ENCODE measurements at regions not wholly inside any gene's neighbourhood (a gene's known extent, or its start where the extent isn't known, plus 50 kb on each side); places are given as distances from the start of the nearest gene placed in this dataset.
"Not testable (repeated sequence)": the region's sequence is repeated elsewhere in the genome, so short reads cannot be mapped to it uniquely, and the experiment has no call there.

DNA sequence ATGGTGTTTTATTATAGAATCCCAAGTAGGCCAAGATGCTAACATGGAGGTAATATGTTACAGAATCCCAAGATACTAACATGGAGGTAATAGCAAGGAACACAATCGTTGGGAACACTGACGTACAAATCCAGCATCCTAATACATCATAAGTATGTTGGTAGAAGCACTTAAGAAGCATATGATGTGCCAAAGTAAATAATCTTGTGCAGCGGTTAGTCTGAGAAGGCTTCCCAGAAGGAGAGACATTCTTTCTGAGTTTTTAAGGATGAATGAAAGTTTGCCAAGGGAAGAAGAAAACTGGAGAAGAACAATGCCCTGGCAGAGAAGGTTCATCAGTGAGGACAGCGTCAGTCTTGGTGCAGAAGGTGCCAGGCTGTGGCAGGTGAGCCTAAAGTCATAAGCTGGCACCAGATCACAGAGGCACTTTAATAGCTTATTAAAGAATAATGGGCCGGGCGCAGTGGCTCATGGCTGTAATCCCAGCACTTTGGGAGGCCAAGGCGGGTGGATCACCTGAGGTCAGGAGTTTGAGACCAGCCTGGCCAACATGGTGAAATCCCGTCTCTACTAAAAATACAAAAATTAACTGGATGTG is 294.5 kb upstream of the PIK3R1 start:
- DNase-seq (ENCODE audit: missing footprints): no peak
- intact Hi-C loops (cut with DNase I): no loop called here
- no peak for ATAC-seq

DNA sequence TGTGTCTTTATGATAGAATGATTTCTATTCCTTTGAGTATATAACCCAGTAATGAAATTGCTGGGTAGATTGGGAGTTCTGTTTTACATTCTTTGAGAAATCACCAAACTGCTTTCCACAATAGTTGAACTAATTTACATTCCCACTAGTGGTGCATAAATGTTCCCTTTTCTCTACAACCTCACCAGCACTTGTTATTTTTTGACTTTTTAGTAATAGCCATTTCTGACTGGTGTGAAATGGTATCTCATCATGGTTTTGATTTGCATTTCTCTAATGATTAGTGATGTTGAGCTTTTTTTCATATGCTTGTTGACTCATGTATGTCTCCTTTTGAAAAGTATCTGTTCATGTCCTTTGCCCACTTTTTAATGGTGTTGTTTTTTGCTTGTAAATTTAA is 296.0 kb upstream of the PIK3R1 start:
- DNase-seq (ENCODE audit: missing footprints); ATAC-seq: not testable (repeated sequence)
- intact Hi-C loops (cut with DNase I): loop anchor here (10.0 kb wide), 1 partner anchor 115 kb away; no protein-coding TSS in a partner anchor

DNA sequence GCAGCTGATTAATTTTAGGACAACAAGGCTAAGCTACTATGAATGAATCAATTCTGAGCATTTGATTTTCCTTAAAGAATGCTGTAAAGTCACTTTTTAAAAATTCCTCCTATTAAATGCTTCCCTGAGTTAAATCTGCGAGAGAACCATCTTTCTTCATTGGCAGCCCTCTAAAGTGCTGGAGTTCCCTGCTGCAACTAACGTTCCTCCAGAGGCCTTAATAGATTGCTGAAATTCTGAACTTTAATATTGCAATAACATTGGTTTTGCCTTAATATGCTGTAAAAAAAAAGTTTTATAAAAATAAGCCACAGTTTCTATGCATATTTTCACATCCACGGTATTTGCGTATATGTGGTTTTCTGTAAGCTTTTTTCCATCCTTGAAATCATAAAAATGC is 298.0 kb upstream of the PIK3R1 start:
- intact Hi-C loops (cut with DNase I): loop anchor here (10.0 kb wide), 1 partner anchor 117 kb away; no protein-coding TSS in a partner anchor
- DNase-seq (ENCODE audit: missing footprints) (no peak), ATAC-seq (no peak)

DNA sequence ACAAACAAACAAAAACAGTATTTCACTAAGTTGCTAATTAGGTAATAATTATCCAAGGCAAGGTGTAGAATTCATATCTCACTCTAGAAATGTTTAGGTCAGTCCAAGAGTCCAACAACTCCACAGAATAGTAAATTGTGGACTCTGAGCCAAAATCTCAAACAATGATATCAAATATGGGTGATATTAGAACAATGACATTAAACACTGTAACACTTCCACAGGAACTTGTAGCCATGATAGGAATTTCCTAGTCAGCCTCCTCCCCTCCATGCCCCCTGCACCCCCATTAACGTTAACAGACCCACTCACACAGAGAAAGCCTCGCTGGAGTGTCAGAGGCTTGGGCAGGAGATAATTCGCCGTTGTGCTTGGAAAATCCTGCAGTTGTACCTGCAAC is 305.0 kb upstream of the PIK3R1 start:
- intact Hi-C loops (cut with DNase I): loop anchor here (10.0 kb wide), 1 partner anchor 124 kb away; no protein-coding TSS in a partner anchor
- DNase-seq (ENCODE audit: missing footprints) (no peak), ATAC-seq (no peak)

DNA sequence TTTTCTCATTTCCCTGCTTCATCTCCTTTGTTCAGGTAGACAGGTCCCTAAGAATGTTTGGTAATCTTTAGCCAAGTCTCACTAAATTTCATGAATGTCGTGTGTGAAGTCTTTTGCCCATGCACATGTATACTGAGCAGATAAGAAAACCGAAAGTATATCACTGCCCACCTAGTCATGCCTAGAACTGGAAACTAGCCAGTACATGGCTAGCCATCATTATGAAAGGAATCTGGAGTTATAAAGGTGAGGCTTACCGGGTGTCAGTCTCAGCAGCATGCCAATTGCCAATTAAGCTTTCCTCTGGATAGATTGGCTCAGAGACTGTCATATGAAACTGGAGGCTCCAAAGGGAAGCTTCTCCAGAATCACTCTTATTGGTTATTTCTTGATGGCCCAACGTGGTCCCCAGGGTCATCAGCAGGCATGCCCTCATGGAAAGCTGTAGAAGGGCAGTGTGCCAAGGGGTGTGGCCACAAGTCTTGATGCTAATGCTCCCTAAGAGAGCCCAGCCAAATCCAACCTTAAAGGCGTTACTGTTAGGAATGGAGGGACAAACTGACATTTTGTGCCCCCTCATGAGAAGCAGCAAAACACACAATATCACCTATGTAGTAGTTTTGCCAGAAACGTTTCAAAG is 307.3 kb upstream of the PIK3R1 start:
- intact Hi-C loops (cut with DNase I): no loop called here
- DNase-seq (ENCODE audit: missing footprints) (no peak), ATAC-seq (no peak)

DNA sequence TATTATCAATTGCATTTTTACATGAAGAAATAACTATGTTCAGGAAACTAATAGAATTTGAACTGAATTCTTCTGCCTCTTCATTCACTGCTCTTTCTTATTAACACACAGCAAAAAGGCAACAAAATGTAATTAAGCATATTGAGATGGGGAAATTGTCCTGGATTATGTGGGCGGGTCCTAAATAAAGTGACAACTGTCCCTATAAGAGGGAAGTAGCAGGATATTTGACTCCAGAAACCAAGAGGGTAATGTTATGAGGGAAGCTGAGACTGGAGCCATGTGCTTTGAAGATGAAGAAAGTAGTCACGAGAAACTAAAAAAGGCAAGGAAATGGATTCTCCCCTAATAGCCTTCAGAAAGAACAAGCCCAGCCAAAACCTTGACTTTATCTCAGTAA is 311.2 kb upstream of the PIK3R1 start:
- intact Hi-C loops (cut with DNase I): no loop called here
- DNase-seq (ENCODE audit: missing footprints) (no peak), ATAC-seq (no peak)

DNA sequence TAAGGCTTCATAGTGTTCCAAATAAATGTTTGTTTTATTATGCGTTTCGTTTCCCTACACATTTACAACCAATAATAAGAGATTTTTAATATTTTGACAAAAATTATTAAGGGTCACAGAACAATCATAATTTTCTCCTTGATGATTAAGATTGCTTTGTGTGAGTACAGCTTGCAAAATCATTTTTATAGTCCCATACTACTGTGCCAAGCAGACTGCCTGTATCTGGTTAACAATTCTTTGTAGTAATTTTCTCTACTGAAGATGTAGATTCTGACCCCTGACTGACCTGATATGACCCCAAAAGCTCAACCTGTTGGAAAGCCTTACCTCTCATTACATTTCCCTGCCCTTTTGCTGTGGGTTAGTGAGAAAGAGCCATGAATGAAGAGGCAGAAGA is 311.9 kb upstream of the PIK3R1 start:
- intact Hi-C loops (cut with DNase I): no loop called here
- DNase-seq (ENCODE audit: missing footprints): no peak
- ATAC-seq: no peak

DNA sequence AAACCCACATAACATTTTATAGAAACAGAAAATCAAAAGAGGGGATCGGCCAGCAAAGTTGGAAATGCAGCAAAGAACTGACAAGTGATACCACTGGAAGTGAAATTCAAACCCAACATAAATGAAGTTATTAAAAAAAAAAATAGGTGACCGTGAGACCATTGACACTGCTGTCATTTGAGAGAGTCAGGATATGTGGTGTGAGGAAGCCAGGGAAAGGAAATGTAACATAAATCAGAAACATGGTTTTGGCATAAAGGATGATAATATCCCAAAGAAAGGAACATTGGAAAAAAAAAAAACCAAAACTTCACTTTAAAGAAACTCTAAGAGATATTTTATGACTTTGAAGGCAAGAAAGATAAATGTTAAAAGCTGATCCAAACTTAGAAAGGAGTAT is 312.4 kb upstream of the PIK3R1 start:
- DNase-seq (ENCODE audit: missing footprints) (no peak), ATAC-seq (no peak)
- intact Hi-C loops (cut with DNase I): no loop called here

DNA sequence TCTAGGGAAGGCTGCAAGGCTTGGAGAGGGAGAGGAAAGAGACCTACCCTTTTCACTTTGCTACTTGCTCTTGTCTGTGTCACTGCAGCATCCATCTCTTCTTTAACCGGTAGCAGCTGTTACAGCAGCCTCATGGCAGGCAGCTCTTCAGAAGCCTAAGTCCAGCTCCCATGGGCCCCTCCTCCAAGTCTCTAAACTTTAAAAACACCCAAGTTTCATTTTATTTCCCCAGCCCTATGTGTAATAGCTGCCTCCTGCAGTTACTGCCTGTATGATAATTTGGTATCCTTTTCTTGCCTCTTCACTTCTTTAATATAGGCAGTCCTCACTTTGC is 313.1 kb upstream of the PIK3R1 start:
- no peak for DNase-seq (ENCODE audit: missing footprints)
- intact Hi-C loops (cut with DNase I): no loop called here
- ATAC-seq: no peak

DNA sequence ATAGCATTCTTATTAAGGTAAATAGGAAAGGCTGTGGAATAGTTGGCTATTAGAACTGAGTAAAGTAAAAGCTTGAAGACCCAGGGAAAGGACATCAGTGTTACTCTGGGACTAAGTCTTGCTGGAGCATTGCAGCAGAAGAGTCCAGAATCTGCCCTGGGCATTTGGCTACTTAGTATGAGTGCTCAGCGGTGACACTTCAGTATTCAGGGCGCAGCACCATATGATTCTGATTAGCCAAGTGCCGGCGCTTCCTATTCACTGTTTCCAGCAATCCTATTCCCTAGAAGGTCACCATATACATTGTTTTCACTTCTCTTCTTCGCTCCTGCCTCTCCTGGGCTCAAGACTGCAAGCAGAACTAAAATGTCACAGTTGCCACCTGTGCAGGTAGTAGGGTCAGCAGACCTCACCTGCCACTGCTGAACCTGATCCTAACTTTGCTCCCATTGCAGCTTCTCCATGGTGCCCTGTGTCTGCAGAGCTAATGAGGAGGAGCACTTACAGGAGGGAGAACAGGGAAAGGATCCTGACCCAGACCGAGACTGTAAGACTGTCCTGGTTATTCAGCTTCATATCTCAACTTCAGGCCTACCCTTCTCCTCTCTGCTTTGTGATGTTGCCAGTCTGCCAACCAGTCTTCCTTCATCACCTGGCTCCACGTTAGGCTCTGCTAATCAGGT is 313.6 kb upstream of the PIK3R1 start:
- intact Hi-C loops (cut with DNase I): no loop called here
- no peak for ATAC-seq
- no peak for DNase-seq (ENCODE audit: missing footprints)

DNA sequence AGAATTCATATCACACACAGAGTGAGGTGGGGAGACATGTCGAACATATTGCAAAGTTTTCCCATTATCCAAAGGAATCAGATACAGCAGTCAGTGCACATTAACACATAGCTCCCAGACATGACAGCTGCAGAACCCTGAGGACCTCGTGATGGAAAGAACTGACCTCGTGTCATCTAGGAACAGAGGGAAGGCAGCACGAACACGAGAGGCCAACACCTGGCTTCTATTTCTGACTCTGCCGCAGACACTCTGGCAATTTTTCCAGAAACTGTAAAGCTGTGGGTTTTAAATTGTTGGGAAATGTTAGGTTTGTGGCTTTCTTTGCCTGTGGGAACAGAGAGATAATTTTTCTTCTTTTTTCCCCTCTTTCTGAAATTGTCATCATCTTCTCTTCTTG is 315.0 kb upstream of the PIK3R1 start:
- DNase-seq (ENCODE audit: missing footprints): no peak
- ATAC-seq: no peak
- intact Hi-C loops (cut with DNase I): no loop called here

DNA sequence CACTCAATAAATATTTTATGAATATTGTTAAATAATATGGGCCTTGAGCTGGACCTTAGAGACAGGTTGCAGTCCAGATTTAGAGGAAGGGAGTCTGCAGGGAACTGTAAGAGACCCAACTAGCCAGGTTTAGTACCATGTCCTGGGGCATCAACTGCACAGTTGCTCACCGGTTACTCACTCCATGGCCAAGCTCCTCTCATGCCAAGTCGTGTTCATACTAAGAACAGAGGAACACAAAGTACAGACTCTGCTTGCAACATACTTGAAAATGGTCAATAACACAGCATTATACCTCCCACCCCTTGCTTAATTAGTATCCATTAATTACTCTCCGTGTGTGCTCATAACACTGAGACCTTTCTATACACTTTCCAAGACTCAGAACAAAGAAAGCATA is 317.6 kb upstream of the PIK3R1 start:
- no peak for ATAC-seq
- intact Hi-C loops (cut with DNase I): no loop called here
- DNase-seq (ENCODE audit: missing footprints): no peak

DNA sequence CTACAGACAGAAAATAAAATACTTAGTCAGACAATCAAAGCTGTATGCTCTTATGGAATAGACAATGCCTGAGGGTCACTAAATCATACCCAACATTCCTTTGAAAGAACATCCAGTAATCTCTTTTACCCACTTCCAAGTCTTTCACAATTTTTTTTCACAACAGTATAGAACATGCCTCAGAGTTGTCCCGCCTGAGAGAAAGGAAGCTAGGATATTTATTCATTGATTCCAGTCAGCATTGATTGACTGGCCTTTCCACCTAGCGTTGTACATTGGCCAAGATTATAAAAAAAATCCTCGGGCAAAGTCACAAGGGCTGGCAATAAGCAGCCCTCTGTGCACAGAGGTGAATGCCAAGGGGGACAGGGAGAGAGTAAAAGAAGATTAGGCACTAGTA is 318.1 kb upstream of the PIK3R1 start:
- intact Hi-C loops (cut with DNase I): no loop called here
- no peak for DNase-seq (ENCODE audit: missing footprints)
- ATAC-seq: no peak

DNA sequence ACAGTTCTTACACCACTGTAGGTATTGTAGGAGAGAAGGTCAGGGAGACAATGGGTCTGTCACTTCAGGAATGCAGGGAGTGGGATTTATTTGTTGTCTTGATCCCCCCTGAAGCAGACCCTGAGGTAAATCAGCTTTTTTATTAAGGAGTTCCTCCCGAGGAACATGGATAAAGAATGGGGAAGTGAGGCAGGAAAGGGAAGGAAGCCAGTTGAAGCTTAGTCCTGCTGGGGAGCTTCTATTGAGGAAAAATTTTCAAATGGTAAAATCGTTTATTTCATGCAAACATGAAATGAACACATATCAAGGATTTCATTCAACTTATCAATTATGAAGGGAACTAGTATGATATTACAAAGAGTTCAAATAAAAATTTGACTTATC is 318.6 kb upstream of the PIK3R1 start:
- intact Hi-C loops (cut with DNase I): no loop called here
- no peak for ATAC-seq
- no peak for DNase-seq (ENCODE audit: missing footprints)

DNA sequence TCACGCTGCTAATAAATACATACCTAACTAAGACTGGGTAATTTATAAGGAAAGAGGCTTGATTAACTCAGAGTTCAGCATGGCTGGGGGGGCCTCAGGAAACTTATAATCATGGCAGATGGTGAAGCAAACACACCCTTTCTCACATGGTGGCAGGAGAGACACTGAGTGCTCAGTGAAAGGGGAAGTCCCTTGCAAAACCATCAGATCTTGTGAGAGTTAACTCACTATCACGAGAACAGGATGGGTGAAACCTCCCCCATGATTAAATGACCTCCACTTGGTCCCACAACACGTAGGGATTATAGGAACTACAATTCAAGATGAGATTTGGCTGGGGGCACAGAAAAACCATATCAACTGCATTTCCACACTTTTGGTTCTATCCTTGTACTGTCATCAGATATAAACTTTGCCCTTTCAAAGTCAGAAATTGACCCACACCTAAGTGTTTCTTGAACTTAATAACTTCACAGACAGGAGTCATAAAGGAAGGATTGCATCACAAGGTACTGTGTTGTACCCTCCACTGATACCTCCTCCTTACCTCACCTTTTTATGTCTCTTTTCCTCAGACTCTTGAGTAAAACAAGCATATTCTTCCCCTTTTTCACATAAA is 319.1 kb upstream of the PIK3R1 start:
- no peak for ATAC-seq
- DNase-seq (ENCODE audit: missing footprints): no peak
- intact Hi-C loops (cut with DNase I): no loop called here

DNA sequence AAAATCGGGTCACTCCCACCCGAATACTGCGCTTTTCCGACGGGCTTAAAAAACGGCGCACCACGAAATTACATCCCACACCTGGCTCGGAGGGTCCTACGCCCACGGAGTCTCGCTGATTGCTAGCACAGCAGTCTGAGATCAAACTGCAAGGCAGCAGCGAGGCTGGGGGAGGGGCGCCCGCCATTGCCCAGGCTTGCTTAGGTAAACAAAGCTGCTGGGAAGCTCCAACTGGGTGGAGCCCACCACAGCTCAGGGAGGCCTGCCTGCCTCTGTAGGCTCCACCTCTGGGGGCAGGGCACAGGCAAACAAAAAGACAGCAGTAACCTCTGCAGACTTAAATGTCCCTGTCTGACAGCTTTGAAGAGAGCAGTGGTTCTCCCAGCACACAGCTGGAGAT is 325.7 kb upstream of the PIK3R1 start:
- DNase-seq (ENCODE audit: missing footprints); ATAC-seq; intact Hi-C loops (cut with DNase I): not testable (repeated sequence)

DNA sequence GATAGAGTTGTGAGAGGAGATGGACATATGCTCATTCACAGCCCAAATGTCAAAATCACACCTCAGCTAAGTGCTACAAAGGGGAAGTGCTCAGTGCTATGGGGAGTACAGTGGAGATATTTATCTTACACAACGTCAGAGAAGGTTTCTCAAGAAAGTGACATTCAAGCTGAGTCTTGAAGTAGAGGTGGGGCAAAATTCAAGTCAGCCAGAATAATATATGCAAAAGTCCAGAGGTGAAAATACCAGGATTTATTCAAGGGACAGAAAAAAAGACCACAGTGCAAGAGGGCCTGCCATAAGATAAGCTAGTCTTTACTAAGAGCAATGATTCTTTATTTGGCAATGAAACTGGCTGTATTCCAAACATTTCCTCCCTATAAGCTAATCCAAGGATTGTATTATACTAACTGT is 327.8 kb upstream of the PIK3R1 start:
- intact Hi-C loops (cut with DNase I): no loop called here
- no peak for DNase-seq (ENCODE audit: missing footprints)
- no peak for ATAC-seq

DNA sequence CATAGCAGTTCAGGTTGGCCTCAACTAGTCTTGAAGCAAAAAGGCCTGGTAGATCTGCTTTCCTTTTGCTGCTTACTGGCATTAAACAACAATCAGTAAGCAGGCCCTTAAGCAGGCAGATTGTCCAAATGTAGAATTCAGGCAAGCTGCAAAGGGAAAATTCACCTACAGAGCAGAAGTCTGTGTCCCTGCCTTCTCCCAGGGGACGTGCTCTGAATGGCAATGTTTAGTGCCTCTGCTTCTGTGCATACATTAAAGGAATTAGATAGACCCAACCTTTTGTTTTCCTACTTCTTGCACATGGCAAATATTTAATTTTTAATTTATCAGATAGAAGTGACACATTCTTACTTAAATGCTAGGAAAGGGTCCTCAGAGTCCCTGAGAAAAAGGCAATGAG is 328.8 kb upstream of the PIK3R1 start:
- no peak for ATAC-seq
- intact Hi-C loops (cut with DNase I): no loop called here
- DNase-seq (ENCODE audit: missing footprints): no peak

DNA sequence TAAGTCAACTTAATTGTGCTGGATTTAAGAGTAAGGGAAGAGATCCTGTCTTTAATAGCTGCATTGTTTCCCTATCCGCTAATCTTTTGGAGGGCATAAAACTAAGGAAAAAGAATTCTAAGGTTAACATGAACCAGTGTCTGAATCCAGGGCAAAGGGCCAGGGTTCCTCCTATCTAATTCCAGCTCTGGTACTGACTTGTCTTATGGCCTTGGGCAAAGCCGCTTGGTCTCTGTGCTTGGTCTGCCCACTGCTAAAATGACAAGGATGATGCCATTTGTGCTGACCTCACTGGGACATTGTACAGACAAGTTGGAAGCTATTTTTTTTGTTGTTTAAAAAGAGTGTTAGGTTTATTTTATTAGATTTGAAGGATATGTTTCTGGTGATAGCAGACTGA is 334.7 kb upstream of the PIK3R1 start:
- intact Hi-C loops (cut with DNase I): no loop called here
- ATAC-seq: no peak

DNA sequence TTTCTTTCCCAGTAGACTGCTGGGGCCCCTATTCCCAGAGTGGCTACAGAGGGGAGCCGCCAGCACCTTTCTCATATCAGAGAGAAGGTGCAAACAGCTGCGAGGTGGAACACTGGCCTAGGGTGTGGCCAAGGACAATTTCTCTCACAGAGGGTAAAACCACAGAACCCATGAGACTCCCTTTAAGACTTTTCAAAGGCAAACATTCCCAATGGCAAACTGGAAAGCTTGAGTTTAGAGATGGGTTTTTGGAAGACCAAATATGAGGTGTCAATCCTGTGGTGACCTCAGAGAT is 335.1 kb upstream of the PIK3R1 start:
- ATAC-seq (peak; percentile 29), DNase-seq (ENCODE audit: missing footprints) (no peak)
- intact Hi-C loops (cut with DNase I): no loop called here

More for the DNA sequence above, 334.7 kb upstream of the PIK3R1 start:
- DNase-seq (ENCODE audit: missing footprints): no peak

Data from Right ventricle myocardium inferior (tissue), 1 donor.